ENCODE measurements at regions not wholly inside any gene's neighbourhood (a gene's known extent, or its start where the extent isn't known, plus 50 kb on each side); places are given as distances from the start of the nearest gene placed in this dataset.

DNA sequence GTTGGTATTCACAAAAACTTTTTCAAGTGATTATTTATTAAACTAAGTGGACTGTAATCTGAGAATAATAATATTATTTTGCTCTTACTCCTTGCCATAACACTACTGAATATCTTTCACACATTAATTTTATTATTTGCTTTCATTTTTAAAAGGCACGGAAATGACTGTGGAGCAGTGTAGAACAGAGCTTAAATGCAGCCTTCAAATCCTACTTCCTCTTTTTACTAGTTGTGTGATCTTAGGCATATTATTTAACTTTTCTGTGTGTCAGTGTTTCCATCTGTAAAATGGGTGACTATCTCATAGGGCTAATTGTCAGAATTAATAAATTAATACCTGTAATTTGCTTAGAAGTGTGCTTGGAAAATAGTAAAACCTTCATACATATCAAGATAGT is 55.5 kb upstream of the SLC8A1 start:
- Mint-ChIP-seq H3K27ac (no peak overlapping the region), H3K9me3 (no peaks in the 10 kb centered on the region), H3K4me1 (ENCODE audit: low read depth) (no peaks in the 10 kb centered on the region), H3K4me3 (no peak overlapping the region), H3K27me3 (ENCODE audit: low read depth) (no peaks in the 10 kb centered on the region), H3K36me3 (ENCODE audit: low read depth) (no peaks in the 10 kb centered on the region)

DNA sequence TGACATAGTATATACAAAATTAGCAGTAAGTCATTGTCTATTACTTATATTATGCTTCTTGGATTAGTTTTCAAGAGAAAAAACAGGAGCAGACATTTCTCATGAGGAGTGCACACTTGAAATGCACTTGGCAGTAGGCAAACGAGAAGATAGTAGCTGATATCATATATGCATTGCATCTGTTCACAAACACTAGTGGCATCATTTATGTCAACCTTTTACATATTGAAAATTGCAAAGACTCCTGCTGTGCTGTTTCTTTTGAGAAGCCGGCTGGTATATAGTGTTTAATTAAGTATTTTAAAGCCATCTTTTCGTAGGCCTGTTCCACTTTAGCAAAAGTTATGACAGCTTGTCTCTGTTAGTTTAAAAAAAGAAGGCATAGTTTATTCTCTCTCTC is 58.4 kb upstream of the SLC8A1 start:
- H3K4me3 Mint-ChIP-seq = no peak overlapping the region
- no peak overlapping the region for H3K27ac Mint-ChIP-seq
- H3K27me3 Mint-ChIP-seq (ENCODE audit: low read depth) = no peaks in the 10 kb centered on the region
- no peaks in the 10 kb centered on the region for H3K9me3 Mint-ChIP-seq
- no peaks in the 10 kb centered on the region for H3K4me1 Mint-ChIP-seq (ENCODE audit: low read depth)
- no peaks in the 10 kb centered on the region for H3K36me3 Mint-ChIP-seq (ENCODE audit: low read depth)

DNA sequence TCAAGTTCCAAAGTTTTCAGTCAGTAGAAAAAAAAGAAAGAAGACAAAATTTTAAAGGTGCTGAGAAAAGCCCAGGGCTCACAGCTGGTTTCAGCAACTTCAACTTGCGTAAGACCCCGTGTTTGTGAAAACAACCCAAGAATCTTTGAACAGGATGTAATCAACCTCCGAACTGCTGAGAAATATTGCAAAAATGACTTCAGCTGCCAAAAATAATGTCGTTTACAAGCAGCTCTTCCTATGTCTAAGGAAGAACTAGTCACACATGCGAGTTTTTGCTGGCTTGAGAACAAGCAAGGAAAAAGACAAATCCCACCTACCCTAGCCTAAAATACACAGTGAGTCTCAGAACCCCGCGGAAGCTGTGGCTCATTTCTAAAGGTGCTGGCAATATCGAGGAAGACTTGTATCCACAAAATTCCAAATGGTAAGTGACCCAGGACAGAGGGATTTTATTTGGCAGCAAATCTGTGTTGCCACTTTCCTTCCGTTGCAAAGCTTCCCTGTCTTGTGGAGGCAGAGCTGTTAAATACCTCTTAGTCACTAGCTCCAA is 59.8 kb upstream of the SLC8A1 start:
- H3K36me3 Mint-ChIP-seq (ENCODE audit: low read depth) = no peaks in the 10 kb centered on the region
- H3K4me1 Mint-ChIP-seq (ENCODE audit: low read depth) = no peaks in the 10 kb centered on the region
- H3K27me3 Mint-ChIP-seq (ENCODE audit: low read depth) = no peaks in the 10 kb centered on the region
- H3K4me3 Mint-ChIP-seq = no peak overlapping the region
- H3K27ac Mint-ChIP-seq = no peak overlapping the region
- H3K9me3 Mint-ChIP-seq = no peaks in the 10 kb centered on the region

DNA sequence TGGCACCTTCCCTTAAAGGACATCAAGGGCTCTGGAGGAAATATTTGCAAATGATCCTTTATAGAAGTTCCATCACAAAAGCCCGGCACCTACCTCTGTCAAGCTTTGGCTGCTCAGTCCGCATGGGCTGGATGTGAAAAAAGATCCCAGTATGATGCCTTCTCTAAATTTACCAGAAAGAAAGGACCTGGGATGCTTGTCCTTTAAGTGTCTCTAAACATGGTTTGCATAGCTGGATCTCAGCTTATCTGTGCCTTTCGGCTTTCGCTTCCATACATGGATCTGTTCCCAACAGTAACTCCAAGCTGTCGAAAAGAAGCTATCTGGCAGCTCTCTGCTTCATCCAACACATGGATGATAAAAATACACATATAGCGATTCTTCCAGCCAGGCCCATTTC is 60.4 kb upstream of the SLC8A1 start:
- Mint-ChIP-seq H3K36me3 (ENCODE audit: low read depth) (no peaks in the 10 kb centered on the region), H3K4me1 (ENCODE audit: low read depth) (no peaks in the 10 kb centered on the region), H3K27ac (no peak overlapping the region), H3K27me3 (ENCODE audit: low read depth) (no peaks in the 10 kb centered on the region), H3K4me3 (no peak overlapping the region), H3K9me3 (no peaks in the 10 kb centered on the region)

DNA sequence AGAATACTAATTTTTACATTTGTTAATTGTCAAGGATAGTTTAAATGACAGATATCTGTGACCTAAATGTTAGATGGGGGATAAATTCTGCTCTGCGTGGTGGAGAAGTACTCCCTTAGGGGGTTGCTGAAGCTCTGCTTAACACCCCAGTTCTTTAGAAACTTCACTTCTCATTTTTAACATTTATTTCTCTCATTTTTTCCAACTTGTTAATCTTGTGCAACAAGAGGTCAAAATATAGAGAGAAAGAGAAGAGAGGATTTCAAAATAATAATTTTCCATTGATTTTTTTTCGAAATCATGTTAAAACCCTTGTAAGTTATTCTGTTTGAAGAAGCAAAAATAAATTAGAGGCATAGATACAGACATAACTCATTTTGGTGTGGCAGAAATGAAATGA is 61.3 kb upstream of the SLC8A1 start:
- Mint-ChIP-seq H3K27me3 (ENCODE audit: low read depth) (no peaks in the 10 kb centered on the region), H3K9me3 (no peaks in the 10 kb centered on the region), H3K27ac (no peak overlapping the region), H3K4me1 (ENCODE audit: low read depth) (no peaks in the 10 kb centered on the region), H3K4me3 (no peak overlapping the region), H3K36me3 (ENCODE audit: low read depth) (no peaks in the 10 kb centered on the region)

DNA sequence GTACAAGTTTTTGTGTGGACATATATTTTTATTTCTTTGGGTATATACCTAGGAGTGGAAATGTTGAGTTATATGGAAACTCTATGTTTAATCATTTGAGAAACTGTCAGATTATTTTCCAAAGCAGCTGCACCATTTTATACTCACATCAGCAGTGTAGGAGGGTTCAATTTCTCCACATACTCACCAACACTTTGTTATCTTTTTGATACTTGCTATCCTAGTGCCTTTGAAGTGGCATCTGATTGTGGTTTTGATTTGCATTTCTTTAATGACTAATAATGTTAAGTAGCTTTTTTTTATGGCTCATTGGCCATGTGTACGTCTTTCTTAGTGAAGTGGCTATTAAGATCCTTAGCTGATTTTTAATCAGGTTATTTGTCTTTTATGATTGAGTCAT is 64.7 kb upstream of the SLC8A1 start:
- H3K9me3 Mint-ChIP-seq = no peaks in the 10 kb centered on the region
- H3K4me3 Mint-ChIP-seq = no peak overlapping the region
- no peaks in the 10 kb centered on the region for H3K4me1 Mint-ChIP-seq (ENCODE audit: low read depth)
- H3K36me3 Mint-ChIP-seq (ENCODE audit: low read depth) = no peaks in the 10 kb centered on the region
- H3K27me3 Mint-ChIP-seq (ENCODE audit: low read depth) = no peaks in the 10 kb centered on the region
- H3K27ac Mint-ChIP-seq = no peak overlapping the region

DNA sequence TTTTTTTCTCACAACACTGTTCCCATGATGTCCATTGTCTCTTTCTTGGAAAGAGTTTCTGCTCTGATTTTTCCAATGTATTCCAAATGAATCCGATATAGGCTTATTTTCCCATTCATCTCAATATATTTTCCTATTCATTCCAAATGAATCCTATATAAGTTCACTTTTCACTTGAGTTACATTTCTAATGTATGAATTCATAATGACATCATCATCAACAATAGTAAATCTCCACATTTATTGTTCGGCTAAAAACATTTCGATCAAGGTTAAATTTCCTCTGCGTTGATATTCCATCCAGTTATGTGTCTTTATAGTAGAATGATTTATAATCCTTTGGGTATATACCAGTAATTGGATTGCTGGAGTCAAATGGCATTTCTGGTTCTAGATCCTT is 76.7 kb upstream of the SLC8A1 start:
- H3K9me3 Mint-ChIP-seq = peaks cover 13% of the 10 kb centered on the region
- H3K4me1 Mint-ChIP-seq (ENCODE audit: low read depth) = no peaks in the 10 kb centered on the region
- no peaks in the 10 kb centered on the region for H3K27me3 Mint-ChIP-seq (ENCODE audit: low read depth)
- no peak overlapping the region for H3K4me3 Mint-ChIP-seq
- no peaks in the 10 kb centered on the region for H3K36me3 Mint-ChIP-seq (ENCODE audit: low read depth)
- no peak overlapping the region for H3K27ac Mint-ChIP-seq

DNA sequence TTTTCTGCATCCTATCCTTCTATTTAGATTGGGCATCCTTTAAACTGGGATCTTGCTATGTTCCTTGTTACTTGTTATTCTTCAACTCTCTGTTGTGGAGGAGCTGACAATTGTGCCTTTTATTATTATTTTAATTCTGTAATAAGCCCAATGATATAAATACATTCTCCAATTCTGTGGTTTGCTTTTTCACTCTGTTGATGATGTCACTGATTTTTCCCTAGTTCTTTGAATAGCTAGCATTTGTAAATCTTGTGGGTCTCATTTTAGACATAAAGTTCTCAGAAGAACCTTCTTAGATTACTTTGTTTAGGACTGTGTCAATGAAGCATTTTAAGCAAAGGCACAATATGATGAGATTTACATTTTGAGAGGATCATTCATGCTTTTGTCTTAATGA is 79.5 kb upstream of the SLC8A1 start:
- Mint-ChIP-seq H3K27me3 (ENCODE audit: low read depth) (no peaks in the 10 kb centered on the region), H3K9me3 (peaks cover 13% of the 10 kb centered on the region), H3K36me3 (ENCODE audit: low read depth) (no peaks in the 10 kb centered on the region), H3K4me3 (no peak overlapping the region), H3K27ac (no peak overlapping the region), H3K4me1 (ENCODE audit: low read depth) (no peaks in the 10 kb centered on the region)

DNA sequence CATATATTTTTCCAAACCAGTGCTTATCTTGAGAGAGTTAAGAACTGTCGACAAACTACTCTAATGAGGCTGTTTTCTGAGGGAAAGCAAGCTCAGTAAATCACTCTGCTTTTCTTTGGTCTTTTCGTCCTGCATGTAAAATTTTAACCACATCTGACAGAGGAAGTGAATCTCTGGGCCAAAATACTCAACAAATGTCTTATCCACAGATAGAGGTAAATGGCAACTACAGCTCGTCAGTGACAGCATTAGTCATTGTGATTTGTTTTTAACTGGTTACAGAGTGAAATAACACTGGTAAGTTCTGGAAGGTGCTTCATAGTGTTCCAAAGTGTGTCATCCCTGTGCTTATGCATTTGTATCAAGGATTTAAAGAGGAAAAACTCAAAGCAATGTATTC is 82.6 kb upstream of the SLC8A1 start:
- Mint-ChIP-seq H3K4me3 (no peak overlapping the region), H3K4me1 (ENCODE audit: low read depth) (no peaks in the 10 kb centered on the region), H3K27ac (no peak overlapping the region), H3K36me3 (ENCODE audit: low read depth) (no peaks in the 10 kb centered on the region), H3K9me3 (peaks cover 3% of the 10 kb centered on the region), H3K27me3 (ENCODE audit: low read depth) (no peaks in the 10 kb centered on the region)

DNA sequence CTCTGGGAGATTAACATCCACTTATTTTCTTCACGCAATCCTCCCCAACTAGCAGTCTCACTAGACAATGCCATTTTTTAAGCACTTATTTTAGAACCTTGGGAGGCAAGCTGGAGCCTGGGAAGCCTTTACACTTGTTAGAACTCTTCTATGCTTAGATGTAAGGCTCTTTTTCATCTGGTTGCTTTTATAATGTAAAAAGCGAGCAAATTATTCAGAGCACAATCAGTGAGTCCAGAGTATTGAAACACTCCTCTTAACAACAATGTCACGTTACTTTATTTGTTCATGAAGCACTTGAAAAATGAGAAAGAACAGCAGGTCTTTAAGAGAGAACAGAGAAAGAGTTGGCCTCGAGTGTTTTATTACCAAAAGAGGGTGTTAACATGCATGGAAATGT is 84.1 kb upstream of the SLC8A1 start:
- no peak overlapping the region for H3K27ac Mint-ChIP-seq

DNA sequence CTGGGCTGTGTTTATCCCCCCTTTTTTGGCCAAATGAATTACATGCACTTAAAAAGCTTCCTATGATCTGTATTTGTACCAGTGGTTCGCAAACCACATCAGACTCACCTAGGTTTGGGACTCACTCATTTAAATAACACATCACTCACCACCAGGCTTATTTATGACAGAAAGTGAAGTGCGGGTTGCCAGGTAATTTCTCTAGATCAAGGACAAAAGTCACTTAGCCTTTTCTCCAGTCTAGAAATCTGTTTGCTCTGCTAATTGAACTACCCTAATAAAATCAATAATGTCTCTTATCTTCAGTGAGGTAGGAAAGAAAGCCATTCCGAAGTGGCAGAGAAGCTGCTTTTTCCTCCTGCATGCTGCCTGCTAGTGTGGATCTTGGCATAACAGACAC is 88.1 kb upstream of the SLC8A1 start:
- no peaks in the 10 kb centered on the region for H3K9me3 Mint-ChIP-seq
- H3K36me3 Mint-ChIP-seq (ENCODE audit: low read depth) = no peaks in the 10 kb centered on the region
- H3K4me3 Mint-ChIP-seq = no peak overlapping the region
- no peaks in the 10 kb centered on the region for H3K27me3 Mint-ChIP-seq (ENCODE audit: low read depth)
- H3K4me1 Mint-ChIP-seq (ENCODE audit: low read depth) = no peaks in the 10 kb centered on the region
- H3K27ac Mint-ChIP-seq = no peak overlapping the region

More for the DNA sequence above, 84.1 kb upstream of the SLC8A1 start:
- Mint-ChIP-seq H3K4me1 (ENCODE audit: low read depth) (no peaks in the 10 kb centered on the region), H3K36me3 (ENCODE audit: low read depth) (no peaks in the 10 kb centered on the region), H3K27me3 (ENCODE audit: low read depth) (no peaks in the 10 kb centered on the region), H3K4me3 (no peak overlapping the region), H3K9me3 (no peaks in the 10 kb centered on the region)

DNA sequence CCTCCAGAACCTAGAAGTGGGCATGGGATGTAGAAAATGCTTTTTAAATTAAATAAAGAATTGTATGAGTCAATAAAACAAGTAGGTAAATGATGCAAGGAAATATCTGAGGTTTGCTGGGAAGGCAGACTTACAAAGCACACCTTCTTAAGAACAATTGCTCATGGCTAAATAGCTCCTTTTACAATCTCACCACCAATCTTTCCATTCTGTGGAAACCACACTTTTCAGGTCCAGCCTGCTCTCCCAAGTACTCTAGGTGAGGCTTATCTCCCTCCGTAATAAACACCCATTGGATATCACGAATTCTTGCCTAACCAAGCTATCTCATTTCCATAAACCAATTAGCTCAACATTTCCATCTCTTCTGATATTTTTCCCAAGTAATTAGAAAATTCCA is 91.5 kb upstream of the SLC8A1 start:
- Mint-ChIP-seq H3K9me3 (no peaks in the 10 kb centered on the region), H3K36me3 (ENCODE audit: low read depth) (no peaks in the 10 kb centered on the region), H3K27me3 (ENCODE audit: low read depth) (no peaks in the 10 kb centered on the region)

DNA sequence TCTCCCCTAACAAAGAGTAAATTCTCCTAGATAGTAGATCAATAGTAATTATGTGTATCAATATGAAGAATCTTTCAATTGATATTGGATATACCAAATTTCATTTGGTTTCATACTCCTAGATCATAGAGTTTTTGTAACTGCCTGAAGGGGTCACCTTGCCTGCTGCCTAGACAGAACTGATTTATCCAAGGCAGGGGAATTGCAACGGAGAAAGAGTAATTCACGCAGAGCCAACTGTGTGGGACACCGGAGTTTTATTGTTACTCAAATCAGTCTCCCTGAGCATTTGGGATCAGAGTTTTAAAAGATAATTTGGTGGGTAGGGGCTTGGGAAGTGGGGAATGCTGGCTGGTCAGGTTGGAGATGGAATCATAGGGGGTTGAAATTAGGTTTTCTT is 92.2 kb upstream of the SLC8A1 start:
- Mint-ChIP-seq H3K27ac (no peak overlapping the region), H3K4me3 (no peak overlapping the region), H3K27me3 (ENCODE audit: low read depth) (no peaks in the 10 kb centered on the region), H3K36me3 (ENCODE audit: low read depth) (no peaks in the 10 kb centered on the region), H3K4me1 (ENCODE audit: low read depth) (no peaks in the 10 kb centered on the region), H3K9me3 (no peaks in the 10 kb centered on the region)

More for the DNA sequence above, 91.5 kb upstream of the SLC8A1 start:
- Mint-ChIP-seq H3K4me1 (ENCODE audit: low read depth) (no peaks in the 10 kb centered on the region), H3K4me3 (no peak overlapping the region), H3K27ac (no peak overlapping the region)

DNA sequence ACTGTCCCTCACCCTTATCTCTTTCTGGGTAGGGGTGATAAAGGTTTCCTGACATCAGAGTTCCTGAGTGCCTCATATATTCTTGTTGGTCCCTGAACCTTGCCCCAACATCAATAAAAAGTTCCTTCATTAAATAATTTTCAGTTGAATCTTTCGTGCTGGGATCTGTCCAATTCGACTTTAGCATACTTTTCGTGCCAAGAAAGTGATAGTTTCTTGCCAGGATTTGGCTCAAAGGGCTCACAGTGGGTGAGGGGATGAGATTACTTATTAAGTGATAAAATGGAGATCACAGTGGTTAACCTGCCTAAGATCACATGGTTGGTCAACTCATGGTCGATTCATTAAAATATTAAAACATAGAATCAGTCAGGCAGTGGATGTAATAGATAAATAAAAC is 93.8 kb upstream of the SLC8A1 start:
- H3K9me3 Mint-ChIP-seq = no peaks in the 10 kb centered on the region
- H3K4me3 Mint-ChIP-seq = no peak overlapping the region
- no peaks in the 10 kb centered on the region for H3K27me3 Mint-ChIP-seq (ENCODE audit: low read depth)
- no peak overlapping the region for H3K27ac Mint-ChIP-seq
- no peaks in the 10 kb centered on the region for H3K4me1 Mint-ChIP-seq (ENCODE audit: low read depth)
- H3K36me3 Mint-ChIP-seq (ENCODE audit: low read depth) = no peaks in the 10 kb centered on the region

DNA sequence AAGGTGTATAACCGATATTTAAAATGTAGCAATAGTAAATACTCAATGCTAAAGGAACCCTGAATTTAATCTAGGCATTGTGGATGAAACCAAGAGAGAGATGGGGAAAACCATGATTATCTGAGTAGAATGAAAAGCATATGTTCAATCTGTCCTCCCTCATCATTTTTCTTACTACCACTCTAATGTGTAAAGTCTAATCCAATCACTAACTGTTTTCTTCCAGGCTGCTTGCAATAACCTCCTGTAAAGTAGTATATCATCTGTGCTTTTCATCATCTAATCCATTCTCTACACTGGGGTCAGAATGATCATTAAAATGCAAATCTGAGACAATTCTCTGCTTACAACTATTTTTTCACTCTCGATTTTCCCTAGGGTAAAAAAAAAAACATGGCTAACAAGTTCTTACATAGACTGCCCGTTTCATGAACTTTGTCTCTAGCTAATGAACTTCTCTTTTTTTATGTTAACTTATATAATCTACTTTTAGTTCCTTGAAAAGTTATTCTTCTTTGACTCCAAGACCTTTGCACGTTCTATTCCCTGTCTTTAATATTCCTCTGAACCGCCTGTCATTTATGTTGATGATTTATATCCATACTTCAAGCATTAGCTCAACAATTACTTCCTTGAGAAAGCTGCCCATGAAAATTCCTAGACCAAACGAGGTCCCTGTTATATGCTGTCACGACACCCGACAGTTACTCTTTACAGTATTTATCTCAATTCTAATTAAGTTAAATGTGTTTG is 94.7 kb upstream of the SLC8A1 start:
- Mint-ChIP-seq H3K9me3 (no peaks in the 10 kb centered on the region), H3K27me3 (ENCODE audit: low read depth) (no peaks in the 10 kb centered on the region), H3K27ac (no peak overlapping the region), H3K4me1 (ENCODE audit: low read depth) (no peaks in the 10 kb centered on the region), H3K4me3 (no peak overlapping the region), H3K36me3 (ENCODE audit: low read depth) (no peaks in the 10 kb centered on the region)

DNA sequence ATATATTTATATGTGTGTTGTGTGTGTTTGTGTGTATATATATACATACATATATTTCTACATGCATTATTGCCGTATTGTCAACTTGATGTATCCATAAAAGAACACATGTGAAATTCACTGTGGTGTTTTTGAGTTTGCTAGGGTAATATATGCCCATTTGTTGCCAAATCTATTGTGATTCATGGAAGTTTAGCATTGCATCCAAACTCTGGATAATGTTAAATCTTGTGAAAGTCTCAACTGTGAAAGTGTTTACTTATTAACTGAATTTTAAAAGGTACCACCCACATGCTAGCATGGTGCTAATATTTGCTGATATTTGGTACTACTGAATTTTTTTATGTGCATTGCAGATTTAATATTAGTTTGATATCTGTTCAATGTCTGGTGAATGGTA is 96.6 kb upstream of the SLC8A1 start:
- Mint-ChIP-seq H3K4me1 (ENCODE audit: low read depth) (no peaks in the 10 kb centered on the region), H3K27ac (no peak overlapping the region), H3K27me3 (ENCODE audit: low read depth) (no peaks in the 10 kb centered on the region), H3K36me3 (ENCODE audit: low read depth) (no peaks in the 10 kb centered on the region), H3K4me3 (no peak overlapping the region), H3K9me3 (no peaks in the 10 kb centered on the region)

Measured in T-helper 1 cell treated with Interleukin-12 subunit alpha and Interleukin-12 subunit beta and Interleukin-4 antibody, amounts not matched to agents 30 μg/mL and 1 μg/mL, for 36 hours (primary cell).